Brain pericyte (primary cell): ENCODE measurements at regions not wholly inside any gene's neighbourhood (a gene's known extent, or its start where the extent isn't known, plus 50 kb on each side); places are given as distances from the start of the nearest gene placed in this dataset.

Experiments used
- DNase-seq: peaks from one replicate; pipeline ENCODE4 v3.0.0-alpha.2; 2012; ENCODE audit warnings: low read depth, low spot score

DNA sequence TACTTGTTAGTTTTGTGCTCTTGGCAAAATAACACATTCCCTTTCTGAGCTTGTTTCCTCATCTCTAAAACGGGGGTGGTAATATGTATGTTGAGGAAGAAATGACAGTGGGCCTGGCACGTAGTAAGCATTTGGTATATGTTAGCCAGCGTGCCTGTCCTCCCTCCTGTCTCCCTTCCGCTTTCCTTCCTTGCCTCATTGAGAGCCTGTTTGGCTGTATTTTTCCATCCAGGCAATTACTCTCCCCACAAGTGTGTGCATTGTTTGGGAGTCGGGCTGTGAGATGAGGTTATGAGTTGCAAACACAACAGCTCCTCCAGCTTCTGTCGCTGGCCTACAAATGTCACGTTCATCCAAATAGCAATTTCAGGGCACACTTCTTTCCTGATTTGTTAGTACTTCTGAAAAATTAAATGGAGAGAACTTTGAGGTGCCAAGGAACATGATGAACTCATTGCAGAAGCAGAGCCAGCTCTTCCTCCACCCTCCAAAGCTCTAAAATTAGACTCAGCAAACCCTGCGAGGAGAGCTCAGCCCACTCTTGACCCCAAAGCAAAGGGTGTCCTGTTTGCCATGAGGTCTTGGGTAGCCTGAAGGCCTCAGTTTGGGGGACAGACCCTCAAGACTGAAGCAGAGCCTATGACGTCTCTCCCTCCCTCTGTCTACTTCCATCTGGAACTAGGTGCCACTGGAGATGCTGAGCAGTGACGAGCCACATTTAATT, 50.7 kb upstream of the TOX2 start:
- DNase-seq: no peak

DNA sequence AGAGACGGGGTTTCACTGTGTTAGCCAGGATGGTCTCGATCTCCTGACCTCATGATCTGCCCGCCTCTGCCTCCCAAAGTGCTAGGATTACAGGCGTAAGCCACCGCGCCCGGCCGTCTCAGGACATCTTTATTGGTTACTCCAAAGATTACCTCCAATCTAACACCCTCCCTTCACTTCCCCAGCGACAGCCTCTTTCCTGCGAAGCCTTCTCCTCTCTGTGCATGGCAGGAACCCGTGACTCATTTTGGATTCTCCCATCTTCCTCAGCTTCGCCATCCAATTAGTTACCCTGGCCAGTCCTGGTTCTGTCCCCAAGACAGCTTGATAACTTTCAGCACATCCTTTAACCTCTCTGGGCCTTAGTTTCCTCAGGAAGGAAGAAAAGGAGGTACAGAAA, 51.3 kb upstream of the TOX2 start:
- no peak for DNase-seq

DNA sequence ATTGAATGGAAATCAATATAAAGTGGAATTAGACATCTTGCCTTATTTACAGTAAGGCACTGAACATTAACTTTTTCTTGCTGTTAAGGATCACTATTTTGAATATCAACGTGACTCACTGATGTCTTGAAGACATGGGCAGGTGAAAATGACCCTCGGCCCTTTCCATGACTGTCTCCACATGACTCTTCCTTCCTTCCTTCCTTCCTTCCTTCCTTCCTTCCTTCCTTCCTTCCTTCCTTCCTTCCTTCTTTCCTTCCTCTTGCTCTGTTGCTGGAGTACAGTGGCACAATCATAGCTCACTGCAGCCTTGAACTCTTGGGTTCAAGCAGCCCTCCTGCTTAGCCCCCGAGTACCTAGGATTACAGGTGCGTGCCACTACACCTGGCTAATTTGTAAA, 52.2 kb upstream of the TOX2 start:
- no peak for DNase-seq

DNA sequence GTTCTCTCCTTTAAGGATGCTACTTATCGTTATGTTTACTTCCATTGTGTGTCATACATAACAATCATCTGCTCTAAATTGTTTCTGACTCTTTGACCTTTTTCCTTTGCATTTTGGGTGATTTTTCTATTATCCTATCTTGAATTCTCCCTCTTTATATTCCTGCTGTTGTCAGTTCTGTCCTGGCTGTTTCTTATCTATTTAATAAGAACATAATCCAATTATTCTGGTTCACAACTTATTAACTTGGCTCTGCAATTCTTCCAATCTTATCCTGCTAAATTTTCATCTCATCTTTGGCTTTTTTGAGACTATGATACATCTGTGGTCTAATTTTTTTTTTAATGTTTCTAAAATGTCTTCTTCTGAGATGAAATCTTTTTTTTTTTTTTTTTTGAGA, 54.7 kb upstream of the TOX2 start:
- no peak for DNase-seq

DNA sequence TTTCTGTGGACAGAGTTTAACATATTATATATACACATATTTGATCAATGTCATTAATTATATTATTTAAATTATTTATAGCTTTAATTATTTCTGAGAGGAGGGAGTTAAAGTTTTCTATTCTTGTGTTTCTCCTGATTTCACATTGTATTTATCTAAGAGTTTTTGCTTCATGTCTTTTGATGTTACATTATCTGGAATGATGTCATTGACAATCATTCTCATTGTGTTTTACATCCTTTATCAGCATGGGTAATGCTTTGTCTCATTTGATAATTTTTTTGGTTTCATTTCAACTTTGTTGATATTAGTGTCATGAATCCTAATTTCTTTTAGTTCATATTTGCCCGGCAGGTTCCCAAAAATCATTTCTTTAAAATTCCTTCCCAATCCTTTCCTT, 56.7 kb upstream of the TOX2 start:
- no peak for DNase-seq

DNA sequence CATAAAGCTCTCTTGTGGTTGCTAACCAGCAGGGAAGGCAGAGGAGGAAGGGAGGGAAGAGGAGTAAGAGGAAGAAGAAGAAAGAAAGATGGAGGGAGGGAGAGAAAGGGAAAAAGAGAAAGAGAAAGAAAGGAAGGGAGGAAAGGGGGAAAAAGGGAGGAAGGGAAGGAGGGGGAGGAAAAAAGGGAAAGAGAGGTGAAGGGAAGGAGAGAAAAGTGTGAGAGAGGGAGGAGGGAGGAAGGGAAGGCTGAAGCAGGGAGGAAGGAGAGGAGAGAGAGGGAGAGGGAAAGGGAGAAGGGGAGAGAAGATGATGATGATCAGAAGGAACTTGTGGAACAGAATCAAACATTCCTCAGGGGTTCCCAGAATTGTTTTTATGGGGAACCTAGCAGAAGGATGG, 57.5 kb upstream of the TOX2 start:
- no peak for DNase-seq

DNA sequence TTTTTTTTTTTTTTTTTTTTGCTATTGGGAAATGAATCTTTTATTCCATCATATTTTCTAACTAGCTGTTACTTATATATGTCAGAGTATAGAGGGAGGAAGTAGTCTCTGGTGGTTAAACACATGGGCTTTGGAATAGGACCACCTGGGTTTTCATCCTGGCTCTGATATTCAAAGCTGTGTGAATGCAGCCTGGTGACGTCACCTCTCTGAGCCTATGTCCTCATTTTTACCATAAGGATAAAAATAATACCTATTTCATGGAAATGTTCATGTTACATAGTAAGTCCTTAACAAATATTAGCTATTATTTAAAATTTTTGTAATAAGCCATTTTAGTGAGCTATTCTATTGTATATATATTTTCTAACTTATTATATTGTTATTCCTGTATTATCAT, 58.8 kb upstream of the TOX2 start:
- DNase-seq: no peak

DNA sequence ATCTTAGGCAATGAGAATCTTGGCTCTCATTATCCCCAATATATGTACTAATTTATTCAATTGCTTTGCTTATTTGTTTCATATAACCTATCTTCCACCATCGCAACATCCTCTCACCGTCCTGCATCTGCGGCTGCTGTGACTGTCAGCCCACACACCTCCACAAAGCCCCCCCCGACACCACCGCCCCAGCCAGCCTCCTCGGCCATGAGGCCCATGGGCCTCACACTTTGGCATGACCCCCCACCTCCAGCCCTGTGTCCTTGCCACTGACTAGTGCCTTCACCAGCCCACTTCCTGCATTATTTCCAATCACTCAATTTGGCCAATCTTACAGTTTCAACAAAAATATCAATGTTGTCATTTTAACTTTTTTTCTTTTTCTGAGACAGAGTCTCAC, 60.7 kb upstream of the TOX2 start:
- DNase-seq: no peak

DNA sequence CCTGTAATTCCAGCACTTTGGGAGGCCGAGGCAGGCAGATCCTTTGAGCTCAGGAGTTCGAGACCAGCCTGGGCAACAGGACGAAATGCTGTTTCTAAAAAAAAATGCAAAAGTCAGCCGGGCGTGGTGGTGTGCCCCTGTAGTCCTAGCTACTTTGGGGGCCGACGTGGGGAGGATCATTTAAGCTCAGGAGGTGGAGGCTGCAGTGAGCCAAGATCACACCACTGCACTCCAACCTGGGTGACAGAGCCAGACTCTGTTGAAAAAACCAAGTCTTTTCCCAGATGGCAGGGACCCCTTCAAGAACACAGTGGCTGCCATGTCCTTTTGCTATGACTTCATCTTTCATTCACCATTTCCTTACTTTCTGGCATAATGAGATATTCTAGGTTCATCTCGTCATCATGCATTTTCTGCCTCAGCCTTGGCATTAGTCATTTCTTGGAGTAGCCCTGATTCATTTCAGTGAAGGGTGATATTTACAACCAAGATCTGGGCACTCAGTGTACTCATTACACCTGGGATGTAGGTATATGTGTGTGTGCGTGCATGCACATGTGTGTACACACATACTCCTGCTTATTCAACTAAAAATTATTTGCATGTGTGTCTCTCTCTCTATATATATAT, 61.4 kb upstream of the TOX2 start:
- no peak for DNase-seq

DNA sequence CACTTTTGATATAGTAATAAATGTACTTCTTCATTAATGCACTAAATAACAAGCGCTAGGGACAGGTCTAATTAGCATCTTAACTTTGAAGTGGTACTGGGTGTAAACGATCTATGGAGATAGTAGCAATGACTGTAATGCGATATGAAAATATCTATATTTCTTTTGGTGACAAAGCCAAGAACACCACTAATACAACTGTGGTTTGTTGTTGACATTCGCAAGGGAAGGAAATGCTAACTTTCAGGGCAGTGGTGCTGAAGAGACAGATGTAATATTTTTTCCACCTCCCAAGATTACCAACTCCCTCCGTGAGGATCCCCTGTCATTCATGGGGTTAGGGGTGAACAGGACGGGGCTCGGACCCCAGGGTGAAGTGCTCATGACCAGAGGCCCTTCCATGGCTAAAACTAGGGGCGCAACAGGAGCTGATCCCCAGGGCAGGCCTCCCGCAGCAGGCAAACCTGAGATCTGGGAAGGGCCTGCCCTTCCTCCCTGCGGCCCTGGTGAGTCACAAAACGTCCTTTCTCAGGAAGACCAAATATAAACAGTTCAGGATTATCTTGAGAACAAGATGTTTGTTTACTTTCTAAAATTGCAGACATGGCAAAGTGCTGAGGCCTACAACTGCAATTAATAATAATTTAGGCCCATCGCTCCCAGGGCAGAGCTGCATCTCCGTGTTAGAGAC, 65.0 kb upstream of the TOX2 start:
- DNase-seq: peak; percentile 64

DNA sequence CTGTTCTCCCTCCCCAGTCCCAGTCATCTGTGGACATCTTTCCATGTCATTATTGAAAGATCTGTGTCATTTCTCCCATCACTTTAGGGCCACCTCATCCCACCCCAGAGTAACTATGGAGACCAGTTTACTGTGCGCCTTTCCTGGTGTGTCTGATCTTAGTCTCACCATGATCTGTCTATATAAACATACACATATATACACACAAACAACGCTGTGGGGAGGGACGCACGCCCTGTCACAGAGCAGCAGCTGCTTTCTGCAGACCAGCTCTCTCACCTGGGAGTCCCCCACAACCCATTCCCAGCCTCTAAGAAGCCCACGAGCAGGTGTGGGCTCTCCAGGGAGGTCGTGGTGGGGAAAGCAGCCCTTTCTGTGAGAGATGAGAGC, 68.1 kb upstream of the TOX2 start:
- DNase-seq: no peak

DNA sequence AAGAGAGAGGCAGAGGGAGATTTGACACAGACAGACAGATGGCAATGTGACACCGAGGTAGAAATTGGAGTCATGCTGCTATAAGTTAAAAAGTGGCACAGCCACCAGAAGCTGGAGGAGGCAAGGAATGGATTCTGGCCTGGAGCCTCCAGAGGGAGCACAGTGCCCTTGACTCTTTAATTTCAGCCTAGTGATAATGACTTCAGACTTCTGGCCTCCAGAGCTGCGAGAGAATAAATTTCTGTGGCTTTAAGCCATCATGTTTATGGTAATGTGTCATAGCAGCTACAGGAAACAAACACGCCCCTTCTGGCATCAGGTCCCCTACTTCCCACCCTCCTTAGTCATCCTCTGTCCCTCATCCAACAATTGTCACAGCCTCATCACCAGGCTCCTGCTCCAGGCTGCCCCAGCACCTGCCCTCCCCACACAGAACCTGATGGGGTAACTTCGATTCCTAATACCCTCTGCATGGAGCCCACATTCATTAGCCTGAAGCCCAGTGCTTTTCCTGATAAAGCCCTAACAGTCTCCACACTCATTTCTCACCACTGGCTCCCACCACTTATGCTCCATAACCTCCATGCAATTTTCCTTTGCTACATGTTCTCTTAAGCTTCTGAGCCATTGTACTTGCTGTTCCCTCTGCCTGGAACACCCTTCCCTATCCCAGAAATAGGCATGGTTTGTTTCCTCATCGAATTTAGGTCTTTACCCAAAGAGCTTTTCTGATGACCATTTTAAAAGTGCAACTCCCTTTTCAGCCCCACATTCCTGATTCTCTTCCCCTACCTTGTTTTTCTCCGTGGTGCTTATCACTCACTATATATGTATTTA, 69.7 kb upstream of the TOX2 start:
- no peak for DNase-seq

DNA sequence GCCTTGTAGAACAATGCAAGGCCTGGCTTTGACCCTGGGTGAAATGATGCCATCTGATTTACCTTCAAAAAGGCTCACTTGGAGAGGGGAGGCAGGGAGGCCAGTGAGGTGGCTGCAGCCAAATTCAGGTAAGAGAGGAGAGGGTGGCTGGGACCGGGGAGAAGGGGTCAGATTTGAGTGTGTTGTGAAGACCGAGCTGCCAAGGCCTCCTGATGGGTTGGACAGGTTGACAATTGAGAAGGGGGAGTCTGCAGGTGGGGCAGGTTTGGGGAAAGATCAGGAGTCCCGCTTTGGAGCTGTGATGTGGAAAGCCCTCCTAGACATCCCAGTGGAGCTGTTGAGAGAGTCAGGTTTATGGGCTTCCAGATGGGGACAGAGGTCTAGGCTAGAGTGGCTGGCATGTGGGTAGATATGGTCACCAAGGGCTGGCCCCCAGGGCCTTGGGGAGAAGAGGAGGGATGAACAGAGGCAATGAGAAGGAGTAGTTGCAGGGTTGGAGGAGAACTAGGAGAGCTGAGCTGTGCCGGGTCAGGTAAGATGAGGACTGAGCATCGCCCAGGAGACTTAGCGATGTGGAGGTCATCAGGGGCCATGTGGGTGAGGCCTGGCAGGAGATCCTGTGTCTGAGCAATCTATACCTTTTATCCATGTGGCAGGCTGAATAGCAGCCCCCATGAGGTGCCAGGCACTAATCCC, 70.5 kb upstream of the TOX2 start:
- DNase-seq: no peak

DNA sequence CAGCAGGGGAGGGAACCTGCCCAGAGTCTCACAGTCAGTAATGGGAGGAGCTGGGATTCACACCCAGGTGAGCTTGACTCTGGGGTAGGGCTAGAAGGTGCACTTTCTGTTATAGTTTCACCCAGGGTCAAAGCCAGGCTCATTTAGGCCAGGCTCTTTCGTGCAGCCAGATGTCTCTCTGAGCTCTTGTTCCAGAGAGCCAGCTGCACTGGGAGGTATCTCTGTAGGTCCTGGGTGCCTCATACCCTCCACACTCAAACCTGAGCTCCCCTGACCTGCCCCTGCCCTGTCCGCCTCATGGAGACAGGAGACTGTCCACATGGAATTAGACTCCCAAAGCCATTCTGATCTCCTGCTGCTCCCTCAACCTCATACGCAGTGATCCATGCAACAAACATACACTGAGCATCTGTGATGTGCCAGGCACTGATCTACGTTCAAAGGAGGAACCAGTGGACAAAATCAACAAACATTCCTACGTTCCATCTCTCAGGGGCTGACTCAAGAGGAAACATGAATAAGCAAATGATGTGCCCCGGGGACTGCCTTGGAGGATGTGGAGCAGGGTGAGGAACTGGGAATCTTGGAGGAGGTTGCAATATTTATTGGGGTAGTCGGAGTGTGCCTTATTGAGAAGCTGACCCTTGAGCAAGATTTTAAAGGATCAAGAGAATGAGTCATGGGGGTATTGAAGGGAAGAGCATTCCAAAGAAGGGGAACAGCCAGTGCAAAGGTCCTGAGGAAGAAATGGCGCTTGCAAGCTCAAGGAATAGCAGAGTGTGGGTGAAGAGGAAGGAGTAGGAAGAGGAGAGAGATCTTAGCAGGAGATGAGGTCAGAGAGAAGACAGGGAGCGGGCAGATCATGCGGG, 71.3 kb upstream of the TOX2 start:
- DNase-seq: peak; percentile 67

DNA sequence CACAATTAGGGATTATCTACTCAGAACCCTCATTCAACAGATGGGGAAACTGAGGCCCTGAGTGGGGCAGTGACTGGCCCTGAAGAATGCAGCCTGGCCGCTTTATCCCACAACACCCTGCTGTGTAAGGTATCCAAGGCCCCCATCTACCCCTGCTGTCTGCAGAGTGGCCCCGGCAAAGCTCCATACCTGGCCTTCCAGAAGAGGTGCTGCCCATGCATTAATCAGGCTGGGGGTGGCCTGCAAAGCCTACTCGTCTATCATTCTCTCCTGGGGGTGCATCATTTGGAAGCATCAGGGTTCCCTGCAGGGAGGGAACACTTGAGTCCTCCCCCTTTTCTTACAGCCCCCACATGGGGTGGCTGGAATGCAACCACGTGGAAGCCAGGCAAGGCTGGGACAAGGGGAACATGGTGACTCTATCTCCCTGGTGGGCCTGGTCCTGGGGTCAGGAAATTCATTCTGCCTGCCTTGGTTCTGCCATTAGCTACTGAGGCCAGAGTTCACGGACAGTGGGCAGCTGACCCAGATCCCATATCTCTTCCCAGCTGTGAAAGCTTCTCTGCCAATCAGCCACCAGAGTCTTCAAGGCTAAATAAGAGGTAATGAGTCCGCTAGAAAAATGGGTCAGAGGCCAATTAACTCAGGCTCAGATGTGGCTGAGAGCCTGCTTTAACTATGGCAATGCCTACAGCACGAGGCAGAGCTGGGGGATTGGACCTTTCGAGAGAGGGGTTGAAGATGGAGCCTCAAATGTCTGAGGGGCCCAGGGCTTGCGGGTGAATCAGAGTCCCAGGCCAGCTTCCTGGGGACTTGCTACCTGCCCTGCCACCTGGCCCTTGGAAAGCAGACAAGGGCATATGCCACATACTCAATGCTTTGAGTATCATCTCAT, 72.3 kb upstream of the TOX2 start:
- no peak for DNase-seq

DNA sequence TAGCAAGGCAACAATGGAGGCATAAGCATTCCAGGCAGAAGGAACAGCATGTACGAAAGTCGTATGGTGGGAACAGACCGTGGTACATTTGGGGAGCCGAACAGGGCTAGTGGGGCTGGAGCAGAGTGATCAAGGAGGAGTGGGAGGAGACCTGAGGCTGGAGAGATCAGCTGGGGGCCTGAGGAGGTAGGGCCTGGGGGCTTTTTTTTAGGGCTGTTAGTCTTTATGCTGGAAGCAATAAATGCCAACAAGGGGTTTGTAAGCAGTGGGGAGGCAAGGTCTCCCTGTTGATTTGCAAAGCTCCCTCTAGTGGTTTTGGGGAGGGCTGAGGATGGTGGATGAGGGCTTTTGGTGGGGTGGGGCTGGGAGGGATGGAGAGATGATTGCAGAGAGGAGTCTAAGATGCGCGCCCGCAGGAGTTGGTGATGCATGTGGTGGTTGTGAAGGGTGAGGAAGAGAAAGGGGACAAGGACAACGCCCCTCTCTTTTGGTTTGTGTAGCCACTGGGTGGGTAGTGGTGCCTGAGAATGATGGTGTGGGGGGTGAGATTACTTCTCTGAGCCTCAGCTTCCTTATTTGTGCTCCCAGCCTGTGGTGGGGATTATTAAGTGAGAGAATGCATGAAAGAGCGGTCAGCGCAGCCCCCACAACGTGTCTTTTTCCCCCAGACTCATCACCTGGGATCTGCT, 74.1 kb upstream of the TOX2 start:
- DNase-seq: no peak

DNA sequence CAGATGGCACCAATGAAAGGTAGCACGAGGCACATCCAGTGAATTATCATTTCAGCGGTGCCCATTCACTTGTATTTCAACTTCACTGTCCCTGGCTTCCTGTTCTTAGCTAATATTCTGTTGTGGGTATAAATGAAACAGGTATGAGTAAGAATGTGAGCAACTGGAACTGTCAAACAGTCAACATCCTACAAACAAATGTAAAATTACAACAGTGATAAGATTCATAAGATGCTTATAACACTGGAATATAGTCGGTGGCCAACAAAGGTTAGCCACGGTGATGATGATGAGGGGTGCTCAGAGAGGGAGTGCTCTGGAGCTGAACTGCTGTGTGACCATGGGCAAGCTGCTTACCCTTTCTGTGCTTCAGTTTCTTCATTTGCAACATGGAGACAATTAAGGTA, 74.9 kb upstream of the TOX2 start:
- no peak for DNase-seq

DNA sequence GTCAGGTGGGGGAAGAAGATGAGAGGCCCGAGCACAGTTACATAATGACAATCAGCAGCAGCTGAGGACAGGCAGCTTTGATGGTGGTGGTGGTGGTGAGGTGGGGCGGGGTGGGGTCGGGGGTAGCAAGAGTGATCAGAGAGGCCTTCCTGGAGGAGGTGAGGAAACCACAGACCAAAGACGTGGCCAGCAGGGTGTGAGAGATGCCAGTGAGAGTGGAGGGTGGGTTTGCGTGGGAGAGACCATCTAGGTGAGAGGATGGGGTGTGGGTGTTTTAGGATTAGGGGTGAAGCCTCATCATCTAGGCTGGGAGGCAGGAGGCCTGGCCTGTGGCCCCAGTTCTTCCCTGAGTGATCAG, 76.0 kb upstream of the TOX2 start:
- no peak for DNase-seq
